ENCODE measurements at regions not wholly inside any gene's neighbourhood (a gene's known extent, or its start where the extent isn't known, plus 50 kb on each side); places are given as distances from the start of the nearest gene placed in this dataset.

DNA sequence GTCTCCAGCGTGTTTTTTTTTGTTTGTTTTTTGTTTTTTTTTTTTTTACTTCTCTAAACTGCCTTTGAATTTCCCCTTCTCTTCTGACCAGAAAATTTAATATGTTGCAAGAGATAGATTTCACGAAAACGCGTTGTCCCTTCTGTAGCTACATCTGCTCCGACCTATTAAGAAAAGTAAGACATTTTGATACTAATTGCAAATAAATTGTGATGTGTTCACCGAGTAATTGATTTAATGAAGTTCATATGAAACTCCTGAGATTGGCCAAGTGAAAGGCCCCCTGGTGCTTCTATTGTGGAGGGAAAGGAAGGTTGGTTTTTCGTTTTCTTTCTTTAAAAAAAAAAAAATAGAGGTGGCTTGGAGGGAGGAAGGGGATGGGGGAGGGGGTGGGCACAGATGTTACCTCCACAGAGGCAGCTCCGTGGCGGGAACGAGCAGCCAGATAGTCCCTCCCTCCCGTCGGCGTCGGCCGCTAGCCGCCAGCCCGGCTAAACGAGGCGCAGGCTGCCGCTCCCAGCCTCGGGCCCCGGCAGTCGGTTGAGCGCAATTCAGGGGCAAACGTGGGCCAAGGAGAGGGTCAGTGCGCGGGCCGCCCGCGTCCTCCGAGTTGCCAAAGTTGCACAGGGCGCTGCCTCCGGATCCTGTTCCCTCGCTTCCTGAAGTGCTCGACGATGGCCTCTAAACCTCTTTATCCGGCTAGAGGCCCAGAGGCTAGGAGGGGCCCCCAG, 139.1 kb upstream of the ZIC3 start:
- no peak overlapping the region for H3K4me3 ChIP-seq (ENCODE audit: low read length)

DNA sequence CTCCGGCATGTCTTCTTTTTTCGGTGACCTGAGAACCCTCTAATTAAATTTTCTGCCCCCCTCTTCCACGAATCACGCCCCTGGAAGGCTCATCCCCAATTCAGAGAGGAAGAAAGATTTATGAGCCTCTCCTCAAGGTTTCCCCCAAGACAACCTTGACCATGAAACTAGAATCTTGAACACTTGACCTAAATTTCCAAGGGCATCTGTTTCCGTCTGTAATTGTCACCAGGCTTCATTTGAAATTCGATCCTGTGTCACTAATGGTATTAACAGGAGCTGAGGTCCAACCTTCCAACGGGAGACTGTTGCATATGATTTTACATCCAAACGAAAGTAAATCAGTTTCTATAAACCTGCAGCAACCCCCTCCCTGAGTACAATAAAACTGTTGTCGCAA, 139.9 kb upstream of the ZIC3 start:
- TF ChIP-seq RAD21 (conservative IDR thresholded peaks at IDR 0.05) (no peak), SMC3 (conservative IDR thresholded peaks at IDR 0.05; ENCODE audit: poor library complexity) (no peak), TAF1 (IDR thresholded peaks at IDR 0.05; ENCODE audit: low read depth) (no peak), MXI1 (conservative IDR thresholded peaks at IDR 0.05; ENCODE audit: poor library complexity, severe bottlenecking) (no peak), EP300 (conservative IDR thresholded peaks at IDR 0.05; ENCODE audit: poor library complexity, severe bottlenecking) (no peak), EZH2 (IDR thresholded peaks at IDR 0.05; ENCODE audit: borderline replicate concordance, insufficient read depth, low read length, poor library complexity, severe bottlenecking) (no peak), POLR2AphosphoS5 (IDR thresholded peaks at IDR 0.05) (no peak)
- TF ChIP-seq, protein P1, sequence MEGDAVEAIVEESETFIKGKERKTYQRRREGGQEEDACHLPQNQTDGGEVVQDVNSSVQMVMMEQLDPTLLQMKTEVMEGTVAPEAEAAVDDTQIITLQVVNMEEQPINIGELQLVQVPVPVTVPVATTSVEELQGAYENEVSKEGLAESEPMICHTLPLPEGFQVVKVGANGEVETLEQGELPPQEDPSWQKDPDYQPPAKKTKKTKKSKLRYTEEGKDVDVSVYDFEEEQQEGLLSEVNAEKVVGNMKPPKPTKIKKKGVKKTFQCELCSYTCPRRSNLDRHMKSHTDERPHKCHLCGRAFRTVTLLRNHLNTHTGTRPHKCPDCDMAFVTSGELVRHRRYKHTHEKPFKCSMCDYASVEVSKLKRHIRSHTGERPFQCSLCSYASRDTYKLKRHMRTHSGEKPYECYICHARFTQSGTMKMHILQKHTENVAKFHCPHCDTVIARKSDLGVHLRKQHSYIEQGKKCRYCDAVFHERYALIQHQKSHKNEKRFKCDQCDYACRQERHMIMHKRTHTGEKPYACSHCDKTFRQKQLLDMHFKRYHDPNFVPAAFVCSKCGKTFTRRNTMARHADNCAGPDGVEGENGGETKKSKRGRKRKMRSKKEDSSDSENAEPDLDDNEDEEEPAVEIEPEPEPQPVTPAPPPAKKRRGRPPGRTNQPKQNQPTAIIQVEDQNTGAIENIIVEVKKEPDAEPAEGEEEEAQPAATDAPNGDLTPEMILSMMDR (IDR thresholded peaks at IDR 0.05; ENCODE audit: poor library complexity, severe bottlenecking) = no peak
- TF ChIP-seq, protein P2, sequence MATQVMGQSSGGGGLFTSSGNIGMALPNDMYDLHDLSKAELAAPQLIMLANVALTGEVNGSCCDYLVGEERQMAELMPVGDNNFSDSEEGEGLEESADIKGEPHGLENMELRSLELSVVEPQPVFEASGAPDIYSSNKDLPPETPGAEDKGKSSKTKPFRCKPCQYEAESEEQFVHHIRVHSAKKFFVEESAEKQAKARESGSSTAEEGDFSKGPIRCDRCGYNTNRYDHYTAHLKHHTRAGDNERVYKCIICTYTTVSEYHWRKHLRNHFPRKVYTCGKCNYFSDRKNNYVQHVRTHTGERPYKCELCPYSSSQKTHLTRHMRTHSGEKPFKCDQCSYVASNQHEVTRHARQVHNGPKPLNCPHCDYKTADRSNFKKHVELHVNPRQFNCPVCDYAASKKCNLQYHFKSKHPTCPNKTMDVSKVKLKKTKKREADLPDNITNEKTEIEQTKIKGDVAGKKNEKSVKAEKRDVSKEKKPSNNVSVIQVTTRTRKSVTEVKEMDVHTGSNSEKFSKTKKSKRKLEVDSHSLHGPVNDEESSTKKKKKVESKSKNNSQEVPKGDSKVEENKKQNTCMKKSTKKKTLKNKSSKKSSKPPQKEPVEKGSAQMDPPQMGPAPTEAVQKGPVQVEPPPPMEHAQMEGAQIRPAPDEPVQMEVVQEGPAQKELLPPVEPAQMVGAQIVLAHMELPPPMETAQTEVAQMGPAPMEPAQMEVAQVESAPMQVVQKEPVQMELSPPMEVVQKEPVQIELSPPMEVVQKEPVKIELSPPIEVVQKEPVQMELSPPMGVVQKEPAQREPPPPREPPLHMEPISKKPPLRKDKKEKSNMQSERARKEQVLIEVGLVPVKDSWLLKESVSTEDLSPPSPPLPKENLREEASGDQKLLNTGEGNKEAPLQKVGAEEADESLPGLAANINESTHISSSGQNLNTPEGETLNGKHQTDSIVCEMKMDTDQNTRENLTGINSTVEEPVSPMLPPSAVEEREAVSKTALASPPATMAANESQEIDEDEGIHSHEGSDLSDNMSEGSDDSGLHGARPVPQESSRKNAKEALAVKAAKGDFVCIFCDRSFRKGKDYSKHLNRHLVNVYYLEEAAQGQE (IDR thresholded peaks at IDR 0.05; ENCODE audit: borderline replicate concordance) = no peak
- Histone ChIP-seq H3K9me3 (ENCODE audit: low read length) (no peaks in the 10 kb centered on the region), H3F3A (ENCODE audit: insufficient read depth, low read length, poor library complexity, severe bottlenecking) (no peaks in the 10 kb centered on the region), H3K27me3 (ENCODE audit: insufficient read depth, low read depth, low read length) (peaks cover 71% of the 10 kb centered on the region), H3K27ac (ENCODE audit: low read length) (no peak overlapping the region), H3K9me2 (ENCODE audit: insufficient read depth, low read length) (no peaks in the 10 kb centered on the region), H3K36me3 (ENCODE audit: insufficient read depth, low read length) (no peaks in the 10 kb centered on the region), H3K4me3 (ENCODE audit: low read length) (no peak overlapping the region), H3K79me2 (replicated peaks; ENCODE audit: insufficient read depth, low read length) (no peaks in the 10 kb centered on the region), H3K4me2 (ENCODE audit: low read length) (no peak overlapping the region), H4K20me1 (ENCODE audit: insufficient read depth) (no peaks in the 10 kb centered on the region), H2AFZ (ENCODE audit: low read depth, low read length) (no peak overlapping the region), H3K9ac (ENCODE audit: low read length) (no peak overlapping the region)

More for the DNA sequence above, 139.1 kb upstream of the ZIC3 start:
- H3K9me2 ChIP-seq (ENCODE audit: insufficient read depth, low read length) = no peaks in the 10 kb centered on the region
- H3K79me2 ChIP-seq (replicated peaks; ENCODE audit: insufficient read depth, low read length) = no peaks in the 10 kb centered on the region
- H3K27ac ChIP-seq (ENCODE audit: low read length) = no peak overlapping the region
- no peaks in the 10 kb centered on the region for H4K20me1 ChIP-seq (ENCODE audit: insufficient read depth)
- H2AFZ ChIP-seq (ENCODE audit: low read depth, low read length) = no peak overlapping the region
- H3K9ac ChIP-seq (ENCODE audit: low read length) = no peak overlapping the region
- peaks cover 71% of the 10 kb centered on the region for H3K27me3 ChIP-seq (ENCODE audit: insufficient read depth, low read depth, low read length)
- no peak overlapping the region for H3K4me2 ChIP-seq (ENCODE audit: low read length)
- H3K36me3 ChIP-seq (ENCODE audit: insufficient read depth, low read length) = no peaks in the 10 kb centered on the region
- TF ChIP-seq EZH2 (IDR thresholded peaks at IDR 0.05; ENCODE audit: borderline replicate concordance, insufficient read depth, low read length, poor library complexity, severe bottlenecking) = no peak
- no peak for TF ChIP-seq EP300 (conservative IDR thresholded peaks at IDR 0.05; ENCODE audit: poor library complexity, severe bottlenecking)
- peak; percentile 16 for TF ChIP-seq POLR2AphosphoS5 (IDR thresholded peaks at IDR 0.05)
- TF ChIP-seq TAF1 (IDR thresholded peaks at IDR 0.05; ENCODE audit: low read depth) = no peak
- TF ChIP-seq SMC3 (conservative IDR thresholded peaks at IDR 0.05; ENCODE audit: poor library complexity) = no peak
- no peaks in the 10 kb centered on the region for H3F3A ChIP-seq (ENCODE audit: insufficient read depth, low read length, poor library complexity, severe bottlenecking)
- H3K9me3 ChIP-seq (ENCODE audit: low read length) = no peaks in the 10 kb centered on the region

Data from neural cell (in vitro differentiated cells).